HG02763 (cell line): ENCODE measurements at regions not wholly inside any gene's neighbourhood (a gene's known extent, or its start where the extent isn't known, plus 50 kb on each side); places are given as distances from the start of the nearest gene placed in this dataset.

Experiments used
- ATAC-seq: cut with Tn5 transposase; IDR thresholded peaks from one replicate; pipeline ENCODE4 v1.9.1; 2021; ENCODE audit warnings: mild to moderate bottlenecking, moderate library complexity; ENCODE audit not compliant: unreplicated experiment

DNA sequence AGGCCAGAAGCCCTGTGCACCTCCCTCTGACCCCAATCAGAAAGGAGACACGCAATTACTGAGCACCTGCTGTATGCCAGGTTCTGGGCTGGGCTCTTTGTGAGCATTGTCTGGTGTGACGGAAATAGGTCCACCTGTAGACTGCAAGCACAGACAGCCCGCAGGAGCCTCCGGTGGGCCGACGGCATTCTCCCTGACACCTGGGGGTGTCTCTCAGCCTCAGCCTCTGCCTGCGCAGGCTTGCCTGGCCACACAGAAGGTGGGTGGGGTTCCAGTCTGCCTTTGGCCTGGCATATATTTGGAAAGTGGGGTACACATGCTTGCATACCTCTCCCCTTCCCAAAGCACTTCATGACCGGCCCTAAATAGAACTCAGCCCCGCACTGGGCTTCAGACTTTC lies 129.3 kb downstream of the BUD13 start:
- ATAC-seq: no peak

DNA sequence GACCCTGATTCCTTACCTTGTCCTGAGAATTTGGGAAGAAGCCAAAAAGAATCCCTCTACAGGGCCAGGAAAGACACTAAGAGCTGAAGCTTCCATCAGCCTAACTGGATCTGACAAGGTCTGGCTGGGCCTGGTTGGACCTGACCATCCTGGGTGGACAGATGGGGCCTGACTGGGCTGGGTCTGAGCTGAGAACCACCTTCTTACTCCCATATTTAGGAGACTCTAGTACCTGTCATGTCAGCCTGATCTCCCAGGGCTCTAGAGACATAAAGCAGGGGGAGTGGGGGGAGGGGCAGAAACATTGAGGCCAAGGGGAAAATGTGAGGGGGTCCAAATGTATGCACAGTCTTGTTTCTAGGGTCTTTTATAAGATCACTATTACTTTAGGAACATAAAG lies 129.9 kb downstream of the BUD13 start:
- no peak for ATAC-seq

DNA sequence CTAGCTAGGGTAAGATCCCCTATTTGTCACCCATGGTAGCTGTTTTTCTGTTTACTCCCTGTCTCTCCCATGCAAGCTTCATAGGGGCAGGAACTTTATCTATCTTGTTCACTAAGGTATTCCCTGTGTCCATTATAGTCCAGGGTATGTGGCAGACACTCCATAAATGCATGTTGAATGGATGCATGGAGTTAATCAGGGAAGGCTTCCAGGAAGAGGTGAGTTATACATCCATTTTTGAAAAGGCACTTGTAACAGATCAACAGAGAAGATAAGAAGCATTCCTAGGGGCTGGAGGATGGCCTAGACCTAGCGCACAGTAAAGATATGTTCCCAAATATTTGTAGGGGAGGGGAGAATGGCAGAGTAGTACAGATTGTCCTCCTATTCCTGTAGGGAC lies 130.3 kb downstream of the BUD13 start:
- ATAC-seq: no peak

DNA sequence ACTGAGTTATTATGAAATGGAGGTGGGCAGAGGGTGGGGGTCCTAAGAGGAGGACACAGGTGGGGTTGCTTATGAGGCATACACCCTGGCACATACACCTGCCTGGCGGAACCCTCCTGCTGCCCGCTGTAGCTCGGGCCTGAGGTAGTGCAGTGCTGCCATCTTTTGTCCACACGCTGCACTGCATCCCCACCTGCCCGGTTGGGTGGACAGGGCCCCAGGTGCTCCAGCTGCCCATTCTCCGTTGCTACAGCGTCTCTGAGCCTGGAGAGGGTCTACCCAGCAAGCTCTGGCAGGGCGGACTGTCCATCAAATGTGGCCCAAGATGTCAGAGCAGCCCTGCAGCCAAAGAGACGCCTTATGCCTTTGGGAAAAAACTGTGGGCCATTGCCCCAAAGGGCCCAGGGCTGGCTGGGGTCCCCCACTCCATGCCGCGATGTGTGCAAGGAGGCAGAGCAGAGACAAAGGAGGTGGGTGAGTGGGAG lies 131.2 kb downstream of the BUD13 start:
- ATAC-seq: no peak

DNA sequence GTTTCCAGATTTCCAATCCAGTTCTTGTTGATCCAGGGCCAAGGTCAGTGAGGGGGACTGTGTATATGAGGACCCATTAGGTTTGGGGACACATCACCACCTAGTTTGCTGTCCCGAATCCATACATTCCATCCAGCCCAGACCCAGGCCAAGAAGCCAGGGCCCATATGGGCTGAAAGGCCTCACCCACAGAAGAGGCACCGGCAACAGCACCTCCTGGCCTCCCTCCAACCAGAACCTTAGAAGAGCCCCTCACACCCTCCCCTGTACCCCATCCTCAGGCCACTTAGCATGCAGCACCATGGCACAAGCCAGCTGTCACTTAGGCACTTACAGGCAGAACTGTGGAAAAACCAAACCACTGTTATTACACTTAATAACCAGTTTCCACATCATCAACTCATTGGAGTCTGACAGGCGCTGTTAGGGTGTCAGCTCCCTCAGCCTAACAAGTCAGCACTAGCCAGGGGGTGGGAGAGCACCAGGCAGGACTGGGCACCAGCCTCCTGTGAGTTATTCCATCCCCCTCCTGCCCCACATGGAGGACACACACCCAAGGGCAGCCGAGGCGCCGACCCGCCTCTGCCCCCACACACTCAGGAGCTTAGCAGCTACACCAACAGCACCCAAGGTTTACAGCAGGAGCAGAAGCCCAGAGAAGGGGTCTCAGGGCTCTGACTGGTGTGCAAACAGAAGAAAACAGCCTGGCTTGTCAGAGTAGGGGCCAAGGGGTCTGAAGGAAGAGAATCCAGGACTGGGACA lies 132.0 kb downstream of the BUD13 start:
- ATAC-seq: no peak

DNA sequence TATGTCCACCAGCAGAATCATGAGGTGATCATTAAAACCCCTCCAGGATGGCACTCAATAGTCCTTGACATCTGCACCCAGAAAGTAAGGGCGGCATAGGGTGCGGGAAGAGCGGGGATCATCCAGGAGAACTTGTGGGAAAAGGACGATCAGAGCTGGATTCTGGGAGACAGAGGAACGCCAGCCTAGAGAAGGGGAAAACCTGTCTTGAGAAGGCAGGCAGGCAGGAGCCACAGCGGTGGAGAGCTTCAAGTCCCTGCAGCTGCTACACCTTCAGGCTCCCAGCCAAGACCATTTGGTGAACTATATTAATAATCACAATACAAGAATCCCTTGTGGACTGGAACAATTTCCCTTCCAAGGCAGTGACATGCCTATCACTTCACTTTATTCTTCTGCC lies 134.3 kb downstream of the BUD13 start:
- ATAC-seq: no peak

DNA sequence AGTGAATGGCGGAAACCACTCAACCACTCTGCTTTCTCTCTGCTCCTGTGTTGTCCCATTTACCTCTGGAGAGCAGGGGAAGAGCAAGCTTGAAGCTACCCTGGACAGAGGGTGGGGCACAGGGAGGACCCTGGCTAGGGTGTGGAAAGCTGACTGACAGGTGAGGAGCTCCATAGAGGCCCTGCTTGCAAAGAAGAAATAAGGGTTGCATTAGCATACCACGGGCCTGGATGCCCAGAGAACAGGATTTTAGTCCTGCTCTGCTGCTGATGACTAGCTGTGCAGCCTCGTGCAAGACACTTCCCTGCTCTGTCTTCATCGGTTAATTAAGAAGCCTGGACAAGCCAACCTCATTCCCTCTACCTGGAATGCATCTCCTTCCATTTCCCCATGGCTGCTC lies 135.0 kb downstream of the BUD13 start:
- no peak for ATAC-seq

DNA sequence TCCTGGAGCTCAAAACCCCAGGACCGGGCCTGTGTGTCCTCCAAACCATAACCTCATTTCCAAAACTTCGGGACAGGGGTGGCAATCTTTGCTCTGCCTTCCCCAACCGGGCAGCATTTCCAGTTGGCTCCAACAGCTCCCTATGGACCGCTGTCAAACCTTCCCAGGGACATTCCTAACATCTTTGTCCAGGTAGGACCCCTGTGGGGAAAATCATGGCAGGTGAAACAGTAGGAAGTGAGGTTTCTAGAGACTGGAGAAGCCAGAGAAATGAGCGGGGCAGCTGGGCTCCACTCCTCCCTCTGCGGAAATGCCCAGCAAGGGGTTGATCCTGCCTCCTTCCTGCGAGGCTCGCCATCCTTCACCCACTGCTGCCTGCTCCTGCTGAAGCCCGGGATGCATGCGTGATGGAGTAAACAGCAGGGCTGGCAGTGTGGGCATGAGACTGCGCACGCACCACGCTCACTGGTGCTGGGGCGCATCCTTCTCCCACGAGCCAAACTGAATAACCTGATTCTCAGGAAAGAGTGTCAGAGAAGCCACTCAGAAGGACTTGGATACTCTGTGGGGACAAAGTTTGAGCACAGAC lies 136.4 kb downstream of the BUD13 start:
- no peak for ATAC-seq

DNA sequence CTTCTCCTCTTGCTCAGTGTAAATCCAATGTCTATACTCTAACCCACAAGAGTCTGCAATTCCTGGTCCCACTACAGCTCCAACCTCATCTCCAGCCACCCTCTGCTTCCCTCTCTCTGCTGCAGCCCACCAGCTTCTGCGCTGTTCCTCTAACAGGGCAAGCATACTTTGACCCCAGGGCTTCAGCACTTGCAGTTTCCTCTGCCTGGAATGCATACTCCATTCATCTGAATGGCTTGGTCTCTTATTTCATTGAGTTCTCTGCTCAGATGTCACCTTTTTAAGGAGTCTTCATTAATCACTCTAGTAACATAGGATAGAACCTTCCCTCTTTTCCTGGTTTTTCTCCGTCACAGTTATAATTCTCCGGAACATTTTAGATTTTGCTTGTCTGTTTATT lies 141.6 kb downstream of the BUD13 start:
- no peak for ATAC-seq

DNA sequence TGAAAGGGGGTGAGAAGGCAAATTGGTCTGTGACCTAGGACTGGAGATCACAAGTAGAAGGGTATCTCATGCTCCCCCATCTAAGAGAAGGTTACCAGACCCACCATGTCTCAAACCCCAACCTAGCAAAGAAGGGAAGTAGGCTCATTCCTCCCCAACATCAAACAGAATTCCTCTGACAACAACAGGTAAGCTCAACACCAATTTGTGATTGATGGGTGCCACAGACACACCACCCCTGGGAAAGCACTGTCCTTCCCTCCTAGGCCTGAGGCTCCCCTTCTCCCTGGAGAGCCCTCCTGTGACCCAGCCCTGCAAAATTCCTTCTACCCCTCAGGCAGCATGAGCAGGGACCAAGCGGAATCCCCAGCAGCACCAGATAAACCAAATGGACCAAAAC lies 154.3 kb downstream of the BUD13 start:
- ATAC-seq: no peak

DNA sequence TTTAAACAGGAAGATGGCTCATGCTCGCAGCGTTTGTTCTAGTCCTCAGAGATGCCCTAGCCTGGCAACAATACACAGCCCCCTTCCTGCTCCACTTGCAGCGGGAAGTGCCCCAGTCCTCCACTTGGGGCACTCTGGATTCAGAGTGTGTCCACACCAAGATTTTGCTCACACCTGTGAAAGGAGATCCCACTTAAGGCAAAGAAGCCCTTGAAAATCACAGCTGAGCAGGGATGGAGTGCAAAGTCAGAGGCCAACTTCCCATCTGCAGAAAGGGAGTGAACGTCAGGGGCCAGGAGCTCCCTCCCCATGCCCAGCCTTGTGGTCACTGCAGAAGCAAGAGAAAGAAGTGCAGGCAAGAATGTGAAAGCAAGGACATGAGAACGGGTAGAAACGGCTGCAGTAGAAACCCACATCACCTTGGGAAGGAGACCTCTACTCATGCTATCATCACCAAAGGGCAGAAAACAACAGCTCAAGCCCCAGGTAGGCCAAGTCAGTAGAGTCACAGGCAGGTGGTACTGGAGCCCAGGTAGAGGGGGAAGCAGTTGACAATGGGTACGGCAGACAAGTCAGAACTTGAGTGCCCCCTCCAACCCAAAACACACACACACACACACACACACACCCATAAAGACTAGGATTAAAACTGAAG lies 157.4 kb downstream of the BUD13 start:
- ATAC-seq: no peak

DNA sequence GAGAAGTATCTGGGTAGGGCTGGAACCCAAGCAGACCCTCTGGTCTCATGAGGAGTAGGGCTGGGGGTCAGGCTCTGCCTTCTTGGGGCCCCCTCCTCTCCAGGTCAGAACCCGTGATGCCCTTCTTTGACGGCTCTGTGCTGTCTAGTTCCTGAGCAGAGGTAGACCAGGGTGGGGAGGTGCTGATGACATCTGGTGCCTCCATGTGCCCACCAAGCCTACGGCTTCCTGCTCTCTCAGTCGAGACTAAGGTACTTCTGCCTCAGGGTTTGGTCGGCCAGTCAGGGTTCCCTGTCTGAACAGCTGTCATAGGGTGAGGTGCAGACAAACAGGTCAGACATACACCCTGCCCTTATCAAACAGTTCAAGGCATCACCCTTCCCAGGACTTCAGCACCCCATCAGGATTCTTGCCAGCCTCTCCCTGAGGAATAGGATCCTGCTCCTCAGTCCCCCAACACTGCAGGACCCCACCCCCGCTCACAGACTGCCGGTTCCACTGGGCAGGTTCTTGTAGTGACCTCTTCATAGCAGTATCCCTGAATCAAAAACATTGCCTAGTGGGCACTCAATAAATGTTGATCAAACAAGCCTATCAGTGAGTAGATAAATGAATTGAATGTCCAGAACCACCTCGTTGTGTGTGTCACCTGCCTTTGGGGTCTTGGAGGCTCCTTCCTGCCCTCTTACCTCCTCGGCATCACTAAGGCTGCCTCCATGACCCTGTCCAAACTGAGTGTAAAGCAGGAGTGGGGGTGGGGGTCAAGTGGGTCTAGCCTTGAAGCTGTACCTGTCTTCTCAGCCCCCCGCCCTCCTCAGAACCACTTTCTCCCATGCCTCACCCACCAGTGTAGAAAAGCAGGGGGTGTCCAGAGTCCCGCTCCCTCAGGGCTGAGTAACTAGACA lies 158.2 kb downstream of the BUD13 start:
- no peak for ATAC-seq

DNA sequence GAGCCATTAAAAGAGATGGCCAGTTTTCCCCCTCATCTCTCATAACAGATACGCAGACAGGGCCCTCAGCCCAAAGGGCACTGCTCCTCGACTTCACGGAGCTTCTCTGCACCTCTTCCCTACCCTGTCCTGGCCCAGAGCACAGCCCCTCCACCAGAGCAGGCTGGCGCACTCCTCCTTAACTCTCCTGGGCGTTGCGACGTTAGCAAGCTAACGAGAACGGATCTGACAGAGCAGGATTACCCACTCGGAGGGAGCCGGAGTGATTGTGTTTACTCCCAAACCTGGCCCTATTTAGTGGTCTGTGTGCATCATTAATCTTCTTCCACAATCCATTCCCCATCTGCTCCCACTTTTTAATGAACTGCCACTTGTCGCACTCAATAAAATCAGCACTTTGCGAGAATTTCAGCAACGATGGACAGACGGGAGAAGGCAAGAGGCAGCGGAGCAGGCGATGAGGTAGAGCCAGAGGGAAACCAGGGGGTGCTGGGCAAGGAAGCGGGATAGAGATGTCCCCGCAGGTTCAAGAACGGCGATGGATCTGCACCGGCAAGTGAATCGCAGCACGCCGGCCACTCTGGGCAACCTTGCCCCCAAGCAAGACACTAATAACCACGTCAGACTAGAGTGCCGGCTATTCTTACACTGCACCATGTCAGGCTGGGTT lies 159.4 kb downstream of the BUD13 start:
- no peak for ATAC-seq

DNA sequence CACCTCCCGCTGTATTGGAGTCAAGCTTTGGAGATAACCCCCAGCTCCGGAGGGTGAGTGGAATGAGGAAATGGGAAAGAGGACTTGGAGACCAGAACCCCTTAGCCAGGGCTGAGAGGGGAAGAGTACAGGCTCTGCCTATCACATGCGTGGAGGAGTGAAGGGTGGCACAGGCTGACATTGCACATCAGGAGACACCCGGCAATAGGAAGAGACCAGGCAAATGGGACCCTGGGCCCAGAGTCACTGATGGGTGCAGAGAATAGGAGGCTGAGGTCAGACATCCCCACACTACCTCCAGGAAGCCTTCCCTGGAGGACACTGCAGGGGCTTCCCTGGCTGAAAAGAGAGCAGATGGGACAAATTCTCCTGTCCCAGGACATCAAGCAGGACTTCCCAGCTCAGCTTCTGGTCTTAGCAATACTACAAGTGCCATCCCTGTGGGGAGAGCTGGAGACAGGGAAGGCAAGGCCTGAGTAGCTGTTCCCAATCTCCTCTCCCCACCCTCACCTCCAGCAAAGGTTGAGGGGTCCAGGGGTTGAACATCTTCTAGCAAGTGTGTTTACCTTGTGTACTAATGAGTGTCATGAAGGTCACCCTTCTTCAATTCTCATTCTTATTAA lies 160.7 kb downstream of the BUD13 start:
- ATAC-seq: no peak

DNA sequence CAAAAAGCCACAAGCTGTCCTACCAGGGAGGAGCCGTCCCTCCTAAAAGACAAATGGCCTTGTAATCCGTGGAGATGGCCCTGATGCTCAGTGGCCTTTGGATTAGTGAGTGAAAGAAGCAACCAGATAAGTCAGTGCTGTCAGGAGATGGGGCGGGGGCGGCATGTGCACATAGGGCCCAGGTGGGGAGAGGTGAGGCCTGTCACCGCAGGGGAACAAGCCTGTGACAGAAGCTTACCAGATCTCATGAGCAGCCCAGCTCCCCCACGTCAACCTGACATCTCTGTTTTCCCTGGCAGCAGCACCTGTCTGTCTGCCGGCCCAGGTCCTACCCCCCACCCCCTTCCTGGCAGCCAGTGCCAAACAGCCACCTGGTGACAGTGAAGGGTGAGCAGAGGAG lies 162.6 kb downstream of the BUD13 start:
- no peak for ATAC-seq

DNA sequence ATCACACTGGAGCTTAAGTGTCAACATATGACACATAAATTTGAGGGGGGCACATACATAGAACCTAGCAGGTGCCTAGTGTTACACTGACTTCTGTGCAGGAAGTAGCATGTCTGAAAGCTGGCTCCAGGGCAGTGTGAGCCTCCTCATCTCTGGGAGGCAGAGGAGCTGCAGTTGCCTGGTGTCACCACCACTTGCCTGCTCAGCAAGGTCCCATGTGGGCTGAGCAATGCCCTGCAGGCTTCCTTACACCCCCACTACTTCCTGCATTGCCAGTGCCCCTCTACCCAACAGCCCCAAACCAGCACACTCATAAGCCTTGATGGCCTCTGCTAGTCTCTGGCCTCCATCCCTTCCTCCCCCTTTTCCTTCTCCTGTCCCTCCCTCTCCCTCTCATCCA lies 165.8 kb downstream of the BUD13 start:
- ATAC-seq: no peak

DNA sequence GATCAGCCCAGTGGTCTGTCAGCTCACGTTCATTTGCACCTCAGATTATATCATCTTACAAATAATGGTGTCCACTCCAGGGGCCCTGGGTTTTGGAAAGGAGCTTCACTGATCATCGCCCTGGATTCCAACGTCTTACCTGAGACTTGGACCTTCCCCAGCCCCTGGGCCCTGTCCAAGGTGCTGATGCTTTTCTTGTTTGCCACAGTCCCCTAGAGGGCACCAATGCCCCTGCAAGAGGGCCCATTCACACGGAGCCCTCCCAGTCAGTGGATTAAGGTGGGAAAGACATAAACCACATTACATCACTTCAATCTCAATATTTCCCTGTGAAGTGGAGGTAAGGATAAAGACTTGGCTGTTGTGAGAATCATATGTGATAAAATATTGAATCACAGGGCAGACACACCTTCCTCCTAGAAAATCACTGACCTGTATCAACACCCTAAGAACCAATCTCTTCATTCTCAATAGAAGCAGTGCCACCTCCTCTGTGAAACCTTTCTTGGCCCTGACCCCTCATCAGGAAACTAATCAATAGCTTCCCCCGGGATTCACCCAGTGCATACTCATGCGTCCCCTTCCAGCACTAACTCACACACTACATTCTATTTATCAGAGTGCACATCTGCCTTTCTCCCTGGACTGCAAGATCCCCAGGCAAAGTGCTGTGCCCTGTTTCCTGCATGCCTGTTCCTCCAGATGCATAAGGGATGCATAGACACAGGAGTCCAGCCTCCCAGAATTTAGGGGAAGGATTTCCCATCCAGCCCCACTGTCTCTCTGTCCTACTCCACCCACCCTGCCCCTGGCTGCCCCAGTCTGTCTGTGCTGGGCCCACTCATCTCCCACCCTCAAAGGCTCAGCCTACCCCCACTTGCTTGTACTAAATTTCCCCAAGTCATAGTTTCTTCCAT lies 167.0 kb downstream of the BUD13 start:
- ATAC-seq: no peak

DNA sequence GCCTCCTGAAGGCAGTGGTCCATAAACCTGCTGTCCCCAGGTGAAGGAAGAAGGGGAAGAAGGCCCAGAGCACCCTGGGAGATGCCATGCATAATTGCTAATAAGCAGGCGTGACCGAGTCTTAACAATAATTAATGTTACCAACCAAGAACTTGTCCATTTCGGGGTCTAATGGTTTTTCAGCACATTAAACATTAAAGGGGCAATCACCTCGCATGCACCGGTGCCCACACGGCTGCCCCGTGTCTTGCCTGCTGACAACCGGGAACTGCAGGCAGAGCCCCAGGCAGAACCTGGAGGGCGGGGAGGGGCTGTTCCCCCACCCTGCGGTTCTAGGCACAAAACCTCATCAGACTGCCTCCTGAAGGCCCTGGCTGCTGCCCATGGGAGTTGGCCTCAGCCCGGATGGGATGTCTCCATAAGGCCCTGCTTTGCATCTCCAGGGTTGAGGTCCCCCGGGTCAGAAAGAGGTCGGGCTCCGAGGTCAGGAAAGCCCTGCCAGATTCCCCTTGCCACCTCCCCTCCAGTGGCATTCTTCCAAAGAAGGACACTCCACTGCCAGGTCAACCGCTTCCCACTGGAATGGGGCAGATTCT lies 169.0 kb downstream of the BUD13 start:
- no peak for ATAC-seq

DNA sequence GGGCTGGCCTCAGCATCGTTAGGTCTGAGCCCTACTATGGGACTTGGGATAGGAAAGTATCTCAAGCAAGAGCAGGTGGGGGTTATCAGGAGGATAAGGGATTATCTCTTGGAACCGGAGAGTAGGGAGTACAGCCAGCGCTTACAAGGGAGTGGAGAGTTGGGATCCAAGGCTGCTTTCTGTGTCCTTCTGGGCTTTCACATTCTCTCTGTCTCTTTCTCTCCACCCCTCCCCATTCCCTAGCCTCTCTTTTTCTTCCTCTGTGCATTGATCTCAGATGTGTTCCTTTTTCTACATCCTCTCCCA lies 170.2 kb downstream of the BUD13 start:
- no peak for ATAC-seq
